SU-DHL-6 (cell line): ENCODE measurements at regions not wholly inside any gene's neighbourhood (a gene's known extent, or its start where the extent isn't known, plus 50 kb on each side); places are given as distances from the start of the nearest gene placed in this dataset.

Experiments used
- EZH2phosphoT487 ChIP-seq: fragments of 200-600 bp; sonication (generic), shearing (Covaris generic); conservative IDR thresholded peaks from 2 replicates; pipeline ENCODE4 v1.6.1; 2018; ENCODE audit warnings: mild to moderate bottlenecking, antibody characterized with exemption, low read length, moderate library complexity, mixed read lengths
- TF ChIP-seq, protein P1 (sequence below): fragments of 200-600 bp; sonication (generic); IDR thresholded peaks from one replicate; pipeline ENCODE4 v1.5.1; 2017; ENCODE audit warnings: antibody characterized with exemption, mild to moderate bottlenecking, low read length, moderate library complexity; ENCODE audit not compliant: insufficient read depth, poor library complexity, severe bottlenecking

DNA sequence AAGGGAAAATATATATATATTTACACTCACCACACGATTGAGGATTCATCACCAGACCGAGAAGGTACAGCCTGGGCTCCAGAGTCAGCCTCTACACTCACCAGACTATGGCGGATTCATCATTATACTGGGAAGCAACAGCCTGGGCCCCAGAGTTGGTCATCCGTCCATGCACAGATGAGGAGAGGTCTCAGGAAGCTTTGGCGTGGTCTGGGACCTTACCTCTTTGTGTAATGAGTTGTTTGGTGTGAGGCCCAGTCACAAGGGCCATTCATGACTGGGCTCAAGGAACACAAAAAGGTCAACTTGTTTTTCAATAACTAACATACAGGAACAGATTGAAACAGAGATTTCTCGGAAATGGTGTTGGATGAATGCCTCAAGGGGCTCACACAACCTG lies 926.1 kb downstream of the FAM133A start:
- TF ChIP-seq, protein P1, sequence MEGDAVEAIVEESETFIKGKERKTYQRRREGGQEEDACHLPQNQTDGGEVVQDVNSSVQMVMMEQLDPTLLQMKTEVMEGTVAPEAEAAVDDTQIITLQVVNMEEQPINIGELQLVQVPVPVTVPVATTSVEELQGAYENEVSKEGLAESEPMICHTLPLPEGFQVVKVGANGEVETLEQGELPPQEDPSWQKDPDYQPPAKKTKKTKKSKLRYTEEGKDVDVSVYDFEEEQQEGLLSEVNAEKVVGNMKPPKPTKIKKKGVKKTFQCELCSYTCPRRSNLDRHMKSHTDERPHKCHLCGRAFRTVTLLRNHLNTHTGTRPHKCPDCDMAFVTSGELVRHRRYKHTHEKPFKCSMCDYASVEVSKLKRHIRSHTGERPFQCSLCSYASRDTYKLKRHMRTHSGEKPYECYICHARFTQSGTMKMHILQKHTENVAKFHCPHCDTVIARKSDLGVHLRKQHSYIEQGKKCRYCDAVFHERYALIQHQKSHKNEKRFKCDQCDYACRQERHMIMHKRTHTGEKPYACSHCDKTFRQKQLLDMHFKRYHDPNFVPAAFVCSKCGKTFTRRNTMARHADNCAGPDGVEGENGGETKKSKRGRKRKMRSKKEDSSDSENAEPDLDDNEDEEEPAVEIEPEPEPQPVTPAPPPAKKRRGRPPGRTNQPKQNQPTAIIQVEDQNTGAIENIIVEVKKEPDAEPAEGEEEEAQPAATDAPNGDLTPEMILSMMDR: no peak
- TF ChIP-seq EZH2phosphoT487: no peak
